Thoracic aorta (tissue), 2 donors: ENCODE measurements at regions not wholly inside any gene's neighbourhood (a gene's known extent, or its start where the extent isn't known, plus 50 kb on each side); places are given as distances from the start of the nearest gene placed in this dataset.

ENCODE experiments used
- ATAC-seq: fragments of 150-250 bp; one replicate; pipeline ENCODE4 v1.8.0; 2017; ENCODE audit warnings: low read depth; ENCODE audit not compliant: insufficient number of reproducible peaks, low FRiP score
- DNase-seq: peaks from one replicate; pipeline ENCODE4 v3.0.0-alpha.2; 2020; ENCODE audit warnings: low spot score
- H3K27ac ChIP-seq, 2 donors: fragments of 200-600 bp; sonication (generic); 1 replicate in 1 of 2; 2 replicates in 1 of 2; pipeline ENCODE4 v1.5.1; 2016; ENCODE audit warnings: mild to moderate bottlenecking in 2 of 2, moderate library complexity in 2 of 2
- H3K27me3 ChIP-seq: fragments of 200-600 bp; sonication (generic); replicated peaks from 2 replicates; pipeline ENCODE4 v1.6.0; 2016; ENCODE audit warnings: mild to moderate bottlenecking; ENCODE audit not compliant: insufficient read depth
- H3K36me3 ChIP-seq: fragments of 200-600 bp; sonication (generic); one replicate; pipeline ENCODE4 v1.5.1; 2016
- H3K4me1 ChIP-seq, 2 donors: fragments of 200-600 bp; sonication (generic); 1 replicate in 1 of 2; 2 replicates in 1 of 2; pipeline versions ENCODE4 v1.5.1 to v1.6.0; 2016; ENCODE audit warnings: low read depth in 2 of 2, mild to moderate bottlenecking in 1 of 2; ENCODE audit not compliant: control insufficient read depth in 1 of 2
- H3K4me3 ChIP-seq: fragments of 200-600 bp; sonication (generic); 2 replicates; pipeline ENCODE4 v1.5.1; 2016; ENCODE audit warnings: mild to moderate bottlenecking
- H3K9me3 ChIP-seq: fragments of 200-600 bp; sonication (generic); 2 replicates; pipeline ENCODE4 v1.5.1; 2016
- CTCF ChIP-seq: fragments of 200-600 bp; sonication (generic); IDR thresholded peaks from one replicate; pipeline ENCODE4 v1.5.1; 2019; ENCODE audit warnings: antibody characterized with exemption

GRCh38 chr13:26942184-26942583 lies 181.6 kb upstream of the GPR12 start:
- ATAC-seq: no peak
- TF ChIP-seq CTCF: no peak

GRCh38 chr13:26941345-26942174 lies 181.0 kb upstream of the GPR12 start:
- Histone ChIP-seq H3K27ac (no peak overlapping the region), H3K9me3 (no peaks in the 10 kb centered on the region), H3K4me1 (no peaks in the 10 kb centered on the region), H3K36me3 (no peaks in the 10 kb centered on the region), H3K27me3 (no peaks in the 10 kb centered on the region), H3K4me3 (no peak overlapping the region)
- ATAC-seq (no peak), DNase-seq (no peak)
- no peak for TF ChIP-seq CTCF

More at GRCh38 chr13:26942184-26942583, 181.6 kb upstream of the GPR12 start:
- Histone ChIP-seq H3K4me1 (no peaks in the 10 kb centered on the region), H3K27ac (no peak overlapping the region), H3K4me3 (no peak overlapping the region), H3K9me3 (no peaks in the 10 kb centered on the region), H3K36me3 (no peaks in the 10 kb centered on the region), H3K27me3 (no peaks in the 10 kb centered on the region)
- no peak for DNase-seq

GRCh38 chr13:26934096-26934495 lies 173.5 kb upstream of the GPR12 start:
- Histone ChIP-seq H3K4me1 (no peaks in the 10 kb centered on the region), H3K27me3 (no peaks in the 10 kb centered on the region), H3K36me3 (no peaks in the 10 kb centered on the region), H3K27ac (no peak overlapping the region), H3K9me3 (no peaks in the 10 kb centered on the region), H3K4me3 (no peak overlapping the region)
- no peak for TF ChIP-seq CTCF
- DNase-seq (no peak), ATAC-seq (no peak)

GRCh38 chr13:26932465-26932864 lies 171.9 kb upstream of the GPR12 start:
- H3K36me3 ChIP-seq: no peaks in the 10 kb centered on the region
- no peak for DNase-seq
- no peak overlapping the region for H3K4me3 ChIP-seq
- H3K9me3 ChIP-seq: no peaks in the 10 kb centered on the region
- TF ChIP-seq CTCF: no peak
- H3K4me1 ChIP-seq: no peaks in the 10 kb centered on the region
- no peak for ATAC-seq
- H3K27me3 ChIP-seq: no peaks in the 10 kb centered on the region
- H3K27ac ChIP-seq: no peak overlapping the region

- Histone ChIP-seq H3K36me3 (no peaks in the 10 kb centered on the region), H3K27ac (no peak overlapping the region), H3K27me3 (no peaks in the 10 kb centered on the region), H3K4me1 (no peaks in the 10 kb centered on the region), H3K4me3 (no peak overlapping the region), H3K9me3 (no peaks in the 10 kb centered on the region)
- DNase-seq (no peak), ATAC-seq (peak; percentile 73)
- peak; percentile 91 for TF ChIP-seq CTCF
Observed at GRCh38 chr13:26929971-26930730, 169.6 kb upstream of the GPR12 start.
